SK-N-SH (cell line): ENCODE measurements at regions not wholly inside any gene's neighbourhood (a gene's known extent, or its start where the extent isn't known, plus 50 kb on each side); places are given as distances from the start of the nearest gene placed in this dataset.

Experiments used
- CTCF ChIA-PET: fragments of 300-600, 350-600 bp; formaldehyde crosslinking; extraction: SDS; loops from one replicate; lab custom pipeline; 2021; lab: Yijun Ruan, JAX
- POLR2A ChIA-PET: fragments of 350-600 bp; sonication (Branson Sonifier 250); formaldehyde crosslinking; extraction: SDS; loops from one replicate; lab custom pipeline; 2020; ENCODE audit warnings: antibody characterized with exemption, inconsistent platforms; lab: Yijun Ruan, JAX
- DNase-seq: peaks from one replicate; pipeline ENCODE4 v3.0.0; 2012
- H2AFZ ChIP-seq: fragments of 200-600 bp; sonication (generic); 2 replicates; pipeline ENCODE4 v1.8.1; 2016; ENCODE audit warnings: antibody characterized with exemption, mild to moderate bottlenecking, low read depth
- H3F3A ChIP-seq: fragments of 200-600 bp; sonication (generic); replicated peaks from 2 replicates; pipeline ENCODE3; 2016; ENCODE audit warnings: antibody characterized with exemption, mild to moderate bottlenecking; ENCODE audit not compliant: insufficient read depth
- H3K27ac ChIP-seq, 2 experiments: fragments of 200-500 bp in 1 of 2; fragments of 200-600 bp in 1 of 2; sonication (Bioruptor generic) in 1 of 2; sonication (generic), shearing (Covaris generic) in 1 of 2; 2 replicates each; pipeline versions ENCODE4 v1.5.1 to v1.6.1; 2014 to 2016; ENCODE audit warnings: low read depth in 2 of 2, inconsistent platforms in 1 of 2, low read length in 1 of 2, mild to moderate bottlenecking in 1 of 2, mixed read lengths in 1 of 2
- H3K27me3 ChIP-seq: fragments of 200-600 bp; sonication (generic), shearing (Covaris generic); 2 replicates; pipeline ENCODE4 v1.6.1; 2016; ENCODE audit warnings: mixed run types; ENCODE audit not compliant: insufficient read depth
- H3K36me3 ChIP-seq, 2 experiments: fragments of 200-500 bp in 1 of 2; fragments of 200-600 bp in 1 of 2; sonication (Bioruptor generic) in 1 of 2; sonication (generic) in 1 of 2; replicated peaks in 1 of 2; 2 replicates each; pipeline versions ENCODE3 to v1.5.1; 2014 to 2016; ENCODE audit warnings: low read length in 1 of 2, mild to moderate bottlenecking in 1 of 2; ENCODE audit not compliant: insufficient read depth in 2 of 2, control insufficient read depth in 1 of 2
- H3K4me1 ChIP-seq, 2 experiments: fragments of 200-500 bp in 1 of 2; fragments of 200-600 bp in 1 of 2; sonication (Bioruptor generic) in 1 of 2; sonication (generic), shearing (Covaris generic) in 1 of 2; 2 replicates each; pipeline versions ENCODE4 v1.5.1 to v1.6.1; 2014 to 2016; ENCODE audit warnings: low read depth in 1 of 2, low read length in 1 of 2, mixed run types in 1 of 2; ENCODE audit not compliant: insufficient read depth in 2 of 2, control insufficient read depth in 1 of 2
- H3K4me2 ChIP-seq: fragments of 200-600 bp; sonication (generic), shearing (Covaris generic); 2 replicates; pipeline ENCODE4 v1.6.1; 2017; ENCODE audit warnings: mixed run types
- H3K4me3 ChIP-seq, 2 experiments: fragments of 200-500 bp in 1 of 2; fragments of 200-600 bp in 1 of 2; sonication (Bioruptor generic) in 1 of 2; sonication (generic), shearing (Covaris generic) in 1 of 2; 2 replicates each; pipeline versions ENCODE4 v1.5.1 to v1.8.1; 2014 to 2016; ENCODE audit warnings: low read depth in 2 of 2, inconsistent platforms in 1 of 2, low read length in 1 of 2, mild to moderate bottlenecking in 1 of 2, mixed read lengths in 1 of 2, moderate library complexity in 1 of 2
- H3K79me2 ChIP-seq: fragments of 200-600 bp; sonication (generic); 2 replicates; pipeline ENCODE4 v1.8.1; 2017; ENCODE audit warnings: mild to moderate bottlenecking; ENCODE audit not compliant: insufficient read depth
- H3K9ac ChIP-seq: fragments of 200-600 bp; sonication (generic); 2 replicates; pipeline ENCODE4 v1.6.1; 2017; ENCODE audit warnings: mixed run types
- H3K9me2 ChIP-seq: fragments of 200-600 bp; sonication (generic); 2 replicates; pipeline ENCODE4 v1.6.1; 2017; ENCODE audit warnings: mixed run types
- H3K9me3 ChIP-seq: fragments of 200-600 bp; sonication (generic); 2 replicates; pipeline ENCODE4 v1.6.1; 2017; ENCODE audit warnings: mixed run types, mild to moderate bottlenecking, moderate library complexity
- H4K20me1 ChIP-seq: fragments of 200-600 bp; sonication (generic); 2 replicates; pipeline ENCODE4 v1.6.1; 2017; ENCODE audit warnings: mild to moderate bottlenecking, mixed run types; ENCODE audit not compliant: insufficient read depth
- CHD2 ChIP-seq: fragments of 150-350 bp; IDR thresholded peaks from 2 replicates; pipeline ENCODE4 v1.6.1; 2018; ENCODE audit warnings: low read length; ENCODE audit not compliant: partially characterized antibody
- ELF1 ChIP-seq: IDR thresholded peaks from 2 replicates; pipeline ENCODE4 v1.4.0; 2012
- EP300 ChIP-seq, 2 experiments: IDR thresholded peaks; 2 replicates each; pipeline versions ENCODE4 v1.4.0 to v1.6.1; 2012; ENCODE audit warnings: borderline replicate concordance in 1 of 2, low read depth in 1 of 2, low read length in 1 of 2
- EZH2phosphoT487 ChIP-seq: fragments of 200-600 bp; sonication (generic); IDR thresholded peaks from 2 replicates; pipeline ENCODE4 v1.6.1; 2017; ENCODE audit warnings: low read depth, mixed run types, mild to moderate bottlenecking, antibody characterized with exemption, moderate library complexity, borderline replicate concordance
- FOSL2 ChIP-seq: IDR thresholded peaks from 2 replicates; pipeline ENCODE4 v1.4.0; 2012; ENCODE audit warnings: low read depth, mild to moderate bottlenecking, moderate library complexity, borderline replicate concordance
- FOXJ3 ChIP-seq: sonication (generic); formaldehyde crosslinking; IDR thresholded peaks from 2 replicates; pipeline ENCODE4 v1.5.1; 2020; ENCODE audit warnings: mild to moderate bottlenecking, missing genetic modification reagents
- FOXM1 ChIP-seq: IDR thresholded peaks from 2 replicates; pipeline ENCODE4 v1.4.0; 2012; ENCODE audit warnings: low read depth, mild to moderate bottlenecking
- JUND ChIP-seq: IDR thresholded peaks from 2 replicates; pipeline ENCODE4 v1.4.0; 2012
- MAX ChIP-seq: IDR thresholded peaks from 2 replicates; pipeline ENCODE4 v1.4.0; 2012; ENCODE audit warnings: low read depth
- MXI1 ChIP-seq: IDR thresholded peaks from 2 replicates; pipeline ENCODE4 v1.6.1; 2012; ENCODE audit warnings: mild to moderate bottlenecking, low read depth, low read length, improper control_type of control experiment
- NFIC ChIP-seq: IDR thresholded peaks from 2 replicates; pipeline ENCODE4 v1.4.0; 2012; ENCODE audit warnings: borderline replicate concordance
- PBX3 ChIP-seq: IDR thresholded peaks from 2 replicates; pipeline ENCODE4; 2012
- POLR2AphosphoS5 ChIP-seq: IDR thresholded peaks from 2 replicates; pipeline ENCODE4 v1.6.1; 2012; ENCODE audit warnings: low read depth, low read length
- SMC3 ChIP-seq: IDR thresholded peaks from 2 replicates; pipeline ENCODE4 v1.6.1; 2012; ENCODE audit warnings: low read depth, low read length, improper control_type of control experiment
- TAF1 ChIP-seq: IDR thresholded peaks from 2 replicates; pipeline ENCODE4 v1.6.1; 2012; ENCODE audit warnings: low read depth, mild to moderate bottlenecking, low read length, moderate library complexity, borderline replicate concordance
- TCF12 ChIP-seq: IDR thresholded peaks from 2 replicates; pipeline ENCODE4 v1.4.0; 2012
- TEAD4 ChIP-seq: IDR thresholded peaks from 2 replicates; pipeline ENCODE4 v1.4.0; 2012; ENCODE audit warnings: mild to moderate bottlenecking, borderline replicate concordance; ENCODE audit not compliant: insufficient read depth
- USF2 ChIP-seq: fragments of 150-350 bp; IDR thresholded peaks from 2 replicates; pipeline ENCODE4 v1.6.1; 2017; ENCODE audit warnings: antibody characterized with exemption, low read length, low read depth, borderline replicate concordance
- YY1 ChIP-seq: IDR thresholded peaks from 2 replicates; pipeline ENCODE4 v1.4.0; 2012; ENCODE audit warnings: low read depth, mild to moderate bottlenecking
- WGBS: methylation state at CpG from one replicate; pipeline ENCODE4 v1.1.6; 2017; ENCODE audit warnings: low lambda C conversion rate; 5-methylcytosine and 5-hydroxymethylcytosine counted together

GRCh38 chr14:103186909-103187586 is 63.8 kb downstream of the TNFAIP2 start:
- Histone ChIP-seq H3K4me1 (peaks cover 0 to 6% of the 10 kb centered on the region in 2 experiments; a peak in 1 of 4 replicates), H3F3A (no peaks in the 10 kb centered on the region), H3K9ac (no peak overlapping the region), H3K4me2 (no peak overlapping the region), H2AFZ (no peak overlapping the region), H3K9me3 (no peaks in the 10 kb centered on the region), H3K4me3 (no peak overlapping the region), H4K20me1 (no peaks in the 10 kb centered on the region), H3K27ac (no peak overlapping the region), H3K27me3 (no peaks in the 10 kb centered on the region), H3K79me2 (no peaks in the 10 kb centered on the region), H3K9me2 (no peaks in the 10 kb centered on the region), H3K36me3 (no peaks in the 10 kb centered on the region)
- POLR2A ChIA-PET: no interaction called here
- WGBS: 91% methylated on average over 11 of the region's 12 CpGs
- DNase-seq: no peak
- CTCF ChIA-PET: interaction anchor here (0.6 to 6.4 kb wide), 17 partner anchors 10 to 112 kb away, joined by 3 to 59 read pairs (median 3); partner anchors contain the start of gene EXOC3L4
- TF ChIP-seq FOXM1: no peak
- no peak for TF ChIP-seq PBX3
- TF ChIP-seq NFIC: no peak
- TF ChIP-seq FOSL2: no peak
- no peak for TF ChIP-seq TCF12
- TF ChIP-seq YY1: no peak
- TF ChIP-seq ELF1: no peak
- TF ChIP-seq CHD2: no peak
- TF ChIP-seq MXI1: no peak
- no peak for TF ChIP-seq FOXJ3
- no peak for TF ChIP-seq TAF1
- TF ChIP-seq JUND: no peak
- no peak for TF ChIP-seq SMC3
- TF ChIP-seq EP300 (IDR thresholded peaks at IDR 0.05; ENCODE audit: borderline replicate concordance in 1 of 2, low read depth in 1 of 2, low read length in 1 of 2): no peak
- TF ChIP-seq TEAD4: no peak
- TF ChIP-seq USF2: no peak

- no peak overlapping the region for H3K27ac ChIP-seq
- POLR2A ChIA-PET: no interaction called here
- H2AFZ ChIP-seq: no peak overlapping the region
- no peak overlapping the region for H3K4me3 ChIP-seq
- H3K79me2 ChIP-seq: no peaks in the 10 kb centered on the region
- no peak overlapping the region for H3K4me2 ChIP-seq
- peaks cover 0 to 6% of the 10 kb centered on the region in 2 experiments; a peak in 1 of 4 replicates for H3K4me1 ChIP-seq
- no peaks in the 10 kb centered on the region for H3K9me3 ChIP-seq
- CTCF ChIA-PET: interaction anchor here (4.9 to 6.4 kb wide), 2 partner anchors 83 to 105 kb away, joined by 46 to 59 read pairs; no protein-coding TSS in a partner anchor
- DNase-seq: no peak
- no peaks in the 10 kb centered on the region for H3K36me3 ChIP-seq
- no peak overlapping the region for H3K9ac ChIP-seq
- no peaks in the 10 kb centered on the region for H3K9me2 ChIP-seq
- no peaks in the 10 kb centered on the region for H3K27me3 ChIP-seq
- no peak for TF ChIP-seq EZH2phosphoT487
- no peak for TF ChIP-seq POLR2AphosphoS5
- TF ChIP-seq MXI1: no peak
- TF ChIP-seq MAX: no peak
- no peak for TF ChIP-seq CHD2
- TF ChIP-seq TCF12: no peak
- no peak for TF ChIP-seq SMC3
- H4K20me1 ChIP-seq: no peaks in the 10 kb centered on the region
- WGBS: 79% methylated on average over 4 of the region's 4 CpGs
- H3F3A ChIP-seq: no peaks in the 10 kb centered on the region
These were observed 64.7 kb downstream of the TNFAIP2 start for GRCh38 chr14:103187911-103188310.
